GM12891 (cell line): ENCODE measurements at regions not wholly inside any gene's neighbourhood (a gene's known extent, or its start where the extent isn't known, plus 50 kb on each side); places are given as distances from the start of the nearest gene placed in this dataset.
"Not testable (repeated sequence)": the region's sequence is repeated elsewhere in the genome, so short reads cannot be mapped to it uniquely, and the experiment has no call there.

Source experiments
- DNase-seq: peaks from one replicate; pipeline ENCODE4 v3.0.0; 2011; ENCODE audit warnings: low spot score; ENCODE audit not compliant: insufficient read length
- FAIRE-seq: peaks from 2 replicates; lab custom pipeline; 2011; peaks lifted over from hg19 to GRCh38; lab: Jason Lieb, UNC
- PAX5 ChIP-seq: IDR thresholded peaks from 2 replicates; pipeline ENCODE4 v1.6.1; 2011; ENCODE audit warnings: low read length, moderate library complexity, mild to moderate bottlenecking; ENCODE audit not compliant: insufficient read depth, severe bottlenecking
- POLR2A ChIP-seq: IDR thresholded peaks from 2 replicates; pipeline ENCODE4 v1.6.1; 2011; ENCODE audit warnings: low read depth, low read length, control low read depth
- POLR2AphosphoS5 ChIP-seq: IDR thresholded peaks from 2 replicates; pipeline ENCODE4 v1.6.1; 2011; ENCODE audit warnings: low read depth, low read length, control low read depth
- POU2F2 ChIP-seq: IDR thresholded peaks from 2 replicates; pipeline ENCODE4 v1.6.1; 2011; ENCODE audit warnings: low read depth, mild to moderate bottlenecking, control low read depth, low read length, moderate library complexity
- SPI1 ChIP-seq: IDR thresholded peaks from 2 replicates; pipeline ENCODE4 v1.6.1; 2011; ENCODE audit warnings: low read depth, low read length, control low read depth
- TAF1 ChIP-seq: IDR thresholded peaks from 2 replicates; pipeline ENCODE4 v1.6.1; 2011; ENCODE audit warnings: low read depth, low read length, control low read depth

DNA sequence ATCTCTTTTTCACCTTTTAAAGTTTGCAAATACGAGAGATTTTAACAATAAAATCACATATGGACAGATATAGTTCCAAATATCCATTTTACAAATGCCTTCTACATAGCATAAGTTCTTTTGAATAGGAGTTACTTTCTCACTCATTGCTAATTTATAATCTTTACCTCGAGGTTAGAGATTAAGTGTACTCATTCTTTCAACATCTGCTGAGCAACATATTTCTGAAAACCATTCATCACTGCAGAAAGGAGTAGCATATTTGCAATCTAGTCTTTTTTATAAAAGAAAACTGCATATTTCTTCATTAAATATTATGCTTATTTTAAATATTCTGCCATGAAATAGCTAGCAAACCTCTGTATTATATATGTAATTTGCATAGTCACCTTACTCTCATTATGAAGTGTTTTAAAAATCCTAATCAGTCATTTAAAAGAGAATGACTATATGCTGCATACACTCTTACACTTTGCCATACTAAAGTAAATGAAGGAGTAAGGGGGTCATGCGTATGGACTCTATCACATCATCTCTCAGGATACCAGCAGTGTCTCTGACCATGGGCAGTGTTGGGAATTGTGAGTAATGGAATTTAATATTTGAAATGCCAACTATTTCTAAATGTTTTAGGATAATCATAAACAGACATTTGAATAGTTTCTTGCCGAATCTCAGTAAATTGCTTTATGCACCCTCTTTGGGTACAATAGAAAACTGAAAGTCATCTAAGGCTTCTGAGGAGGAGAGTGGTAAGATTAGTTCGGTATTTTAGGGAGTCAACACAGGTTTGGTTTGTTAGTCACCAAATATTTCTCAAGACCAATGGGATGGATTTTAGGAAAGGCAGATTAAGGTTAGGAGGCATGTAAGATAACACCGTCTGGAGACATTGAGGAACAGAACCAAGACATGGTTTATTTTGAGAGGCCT lies 524.8 kb upstream of the ATP2B1 start:
- DNase-seq (no peak), FAIRE-seq (no peak)
- no peak for TF ChIP-seq POLR2AphosphoS5

DNA sequence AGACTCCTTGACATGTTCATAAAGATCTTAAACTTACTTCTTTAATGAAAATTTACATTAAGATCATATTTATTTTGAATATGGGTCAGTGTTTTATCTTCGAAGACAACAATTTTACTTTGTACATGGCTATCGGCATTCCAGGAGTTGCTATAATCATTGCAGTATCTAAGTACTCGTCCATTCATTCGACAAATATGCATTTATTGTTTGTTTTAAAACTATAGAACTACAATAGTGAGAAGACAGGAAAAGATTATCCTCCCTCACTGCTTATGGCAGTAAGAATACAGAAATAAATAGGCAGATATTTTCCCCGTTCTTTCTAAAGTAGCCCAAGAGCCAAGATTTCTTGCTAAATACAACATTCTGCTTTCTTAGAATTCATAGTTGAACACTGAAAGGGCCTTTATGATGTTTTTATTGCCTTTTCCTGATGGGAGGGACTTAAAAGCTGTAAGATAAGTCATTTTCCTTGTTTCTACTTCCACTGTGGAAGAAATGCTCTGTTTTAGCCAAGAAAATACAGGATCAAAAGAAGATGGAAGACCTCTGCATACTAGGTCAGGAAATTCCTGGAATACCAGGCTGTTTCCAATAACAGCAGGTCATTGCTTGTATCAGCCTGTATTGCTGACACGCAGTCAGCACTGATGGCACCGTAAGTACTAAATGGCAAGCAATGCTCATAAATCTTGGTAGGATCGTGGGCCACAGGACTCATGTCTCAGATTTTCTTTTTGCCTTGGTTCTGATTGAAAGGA lies 521.0 kb upstream of the ATP2B1 start:
- FAIRE-seq (no peak), DNase-seq (no peak)
- TF ChIP-seq POLR2A (no peak), SPI1 (no peak), POU2F2 (no peak), PAX5 (no peak)

DNA sequence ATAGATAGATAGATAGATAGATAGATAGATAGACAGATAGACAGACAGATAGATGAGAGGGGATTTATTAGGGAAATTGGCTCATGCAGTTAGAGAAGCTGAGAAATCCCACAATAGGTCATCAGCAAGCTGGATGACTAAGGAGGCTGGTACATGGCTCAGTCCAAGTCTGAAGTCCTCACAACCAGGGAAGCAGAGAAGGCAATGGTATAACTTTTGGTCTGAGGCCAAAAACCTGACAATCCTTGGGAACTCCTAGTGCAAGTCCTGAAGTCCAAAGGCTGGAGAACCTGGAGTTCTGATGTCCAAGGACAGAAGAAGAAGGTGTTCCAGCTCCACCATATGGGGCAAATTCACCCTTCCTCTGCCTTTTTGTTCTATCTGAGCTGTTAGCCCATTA lies 517.6 kb upstream of the ATP2B1 start:
- DNase-seq (no peak), FAIRE-seq (no peak)
- TF ChIP-seq POU2F2: no peak
- no peak for TF ChIP-seq POLR2AphosphoS5
- TF ChIP-seq POLR2A: no peak
- no peak for TF ChIP-seq TAF1
- no peak for TF ChIP-seq PAX5
- no peak for TF ChIP-seq SPI1

DNA sequence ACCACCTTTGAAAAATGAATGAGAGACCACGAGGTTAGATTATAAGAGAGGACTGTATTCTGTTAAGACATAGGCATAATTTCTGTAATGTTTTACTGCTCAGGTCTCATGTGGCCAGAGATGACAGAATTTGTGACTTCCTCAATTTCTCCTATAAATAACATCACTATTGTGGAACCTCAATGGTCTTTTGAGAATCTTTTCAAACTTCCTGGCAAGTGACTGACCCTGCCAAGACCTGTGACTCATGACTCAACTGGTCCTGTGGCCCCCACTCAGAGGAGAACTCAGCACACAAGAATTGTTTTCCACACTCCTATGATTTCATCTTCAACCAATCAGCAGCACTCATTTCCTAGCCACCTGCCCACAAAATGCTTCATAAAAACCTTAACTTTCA lies 508.2 kb upstream of the ATP2B1 start:
- TF ChIP-seq SPI1: peak; percentile 55; the same call in 1 of the 2 replicates
- TF ChIP-seq PAX5: no peak
- TF ChIP-seq TAF1: no peak
- FAIRE-seq: no peak
- no peak for DNase-seq

DNA sequence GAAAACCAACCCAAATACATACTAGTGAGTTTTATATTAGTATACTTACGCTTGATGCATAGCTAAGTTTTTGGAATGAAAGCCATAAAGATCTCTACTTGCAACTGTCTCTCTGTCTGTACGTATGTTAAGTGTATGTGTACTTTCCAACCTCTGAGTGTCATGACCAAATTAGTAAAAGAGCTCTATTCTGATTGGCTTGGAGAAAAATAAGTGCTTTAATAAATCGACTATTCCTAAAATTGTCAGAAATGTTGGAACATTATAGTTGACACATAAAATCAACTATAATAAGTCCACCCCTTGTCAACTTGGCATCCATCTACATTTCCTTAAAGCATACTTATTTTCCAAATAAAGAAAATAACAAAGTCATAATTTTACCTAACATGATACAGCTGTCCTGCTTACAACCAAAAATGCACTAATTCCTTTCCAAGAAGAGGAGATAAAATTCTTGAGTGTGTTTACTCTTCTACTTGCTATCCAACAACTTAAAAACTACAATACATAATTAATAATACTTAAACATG lies 507.4 kb upstream of the ATP2B1 start:
- no peak for TF ChIP-seq POLR2A
- TF ChIP-seq PAX5: no peak
- no peak for TF ChIP-seq POLR2AphosphoS5
- TF ChIP-seq TAF1: no peak
- no peak for TF ChIP-seq SPI1
- TF ChIP-seq POU2F2: no peak
- FAIRE-seq (no peak), DNase-seq (no peak)

DNA sequence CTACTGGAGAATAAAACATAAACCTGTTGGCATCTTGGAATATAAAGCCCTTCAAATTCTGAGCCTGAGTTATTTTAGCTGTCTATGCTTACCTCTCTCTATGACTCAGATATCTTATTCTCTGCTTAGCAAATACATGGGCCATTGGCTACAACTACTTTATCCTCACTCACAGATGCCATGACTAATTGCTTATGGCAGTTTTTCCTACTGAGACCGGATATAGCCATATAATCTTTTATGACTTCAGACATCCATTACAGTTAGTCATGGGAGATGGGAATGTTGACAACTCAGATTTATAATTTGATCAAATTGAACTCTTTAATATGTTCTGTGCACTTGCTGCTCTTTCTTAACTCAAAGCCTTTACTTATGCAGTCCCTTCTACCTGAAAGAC lies 502.4 kb upstream of the ATP2B1 start:
- TF ChIP-seq POLR2AphosphoS5 (no peak), POU2F2 (no peak), POLR2A (no peak), SPI1 (no peak), TAF1 (no peak), PAX5 (no peak)
- DNase-seq (no peak), FAIRE-seq (no peak)

DNA sequence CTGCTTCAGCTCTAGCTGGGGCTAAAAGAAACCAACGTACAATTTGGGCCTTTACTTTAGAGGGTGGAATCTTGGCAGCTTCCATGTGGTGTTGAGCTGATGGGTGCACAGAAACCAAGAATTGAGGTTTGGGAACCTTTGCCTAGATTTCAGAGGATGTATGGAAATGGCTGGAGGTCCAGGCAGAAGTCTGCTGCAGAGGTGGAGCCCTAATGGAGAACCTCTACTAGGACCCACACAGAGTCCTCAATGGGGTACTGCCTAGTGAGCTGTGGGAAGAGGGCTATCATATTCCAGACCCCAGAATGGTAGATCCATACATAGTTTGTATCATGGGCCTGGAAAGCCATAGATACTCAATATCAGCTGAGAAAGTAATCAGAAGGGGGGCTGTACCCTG lies 500.4 kb upstream of the ATP2B1 start:
- no peak for FAIRE-seq
- DNase-seq: no peak

DNA sequence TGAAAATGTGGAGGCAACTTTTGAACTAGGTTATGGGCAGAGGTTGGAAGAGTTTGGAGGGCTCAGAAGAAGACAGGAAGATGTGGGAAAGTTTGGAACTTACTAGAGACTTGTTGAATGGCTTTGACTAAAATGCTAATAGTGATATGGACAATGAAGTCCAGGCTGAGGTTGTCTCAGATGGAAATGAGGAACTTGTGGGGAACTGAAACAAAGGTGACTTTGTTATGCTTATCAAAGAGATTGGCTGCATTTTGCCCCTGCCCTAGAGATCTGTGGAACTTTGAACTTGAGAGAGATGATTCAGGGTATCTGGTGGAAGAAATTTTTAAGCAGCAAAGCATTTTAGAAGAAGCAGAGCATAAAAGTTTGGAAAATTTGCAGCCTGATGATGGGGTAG lies 499.7 kb upstream of the ATP2B1 start:
- not testable (repeated sequence) for DNase-seq, FAIRE-seq

More for the DNA sequence above, 500.4 kb upstream of the ATP2B1 start:
- TF ChIP-seq POU2F2 (no peak), TAF1 (no peak), PAX5 (no peak)

DNA sequence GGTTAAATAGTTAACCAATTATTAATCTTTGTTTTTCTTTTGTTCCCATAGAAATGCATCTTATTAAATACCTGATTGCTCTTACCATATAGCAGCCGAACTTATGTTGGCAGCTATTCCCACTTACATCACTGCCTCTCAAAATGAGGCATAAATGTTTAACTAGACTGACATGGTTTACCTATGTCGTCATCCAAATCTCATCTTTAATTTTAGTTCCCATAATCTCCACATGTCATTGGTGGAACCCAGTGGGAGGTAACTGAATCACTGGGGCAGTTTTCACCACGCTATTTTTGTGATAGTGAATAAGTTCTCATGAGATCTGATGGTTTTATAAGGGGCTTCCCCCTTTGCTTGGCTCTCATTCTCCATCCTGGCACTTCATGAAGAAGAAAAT lies 499.2 kb upstream of the ATP2B1 start:
- DNase-seq (no peak), FAIRE-seq (no peak)
- TF ChIP-seq POLR2AphosphoS5 (no peak), POU2F2 (no peak), SPI1 (no peak), POLR2A (no peak), PAX5 (no peak), TAF1 (no peak)

DNA sequence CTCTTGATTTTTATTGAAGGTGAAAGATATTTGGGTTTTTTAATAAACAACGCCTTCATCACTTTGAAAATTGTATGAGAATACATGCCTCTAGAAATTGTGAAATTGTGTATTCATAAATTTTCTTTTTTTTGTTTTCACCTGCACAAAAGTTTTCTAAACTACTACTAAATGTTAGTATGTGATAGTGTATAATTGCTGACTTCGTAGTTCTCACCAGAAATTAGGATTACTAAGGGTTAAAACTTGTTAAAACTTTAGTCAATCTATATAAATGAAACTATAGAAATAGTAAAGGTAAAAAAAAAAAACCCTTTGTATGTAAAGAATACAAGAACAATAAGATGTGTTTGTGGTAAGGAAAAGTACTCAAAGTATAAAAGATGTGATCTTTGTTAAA lies 496.5 kb upstream of the ATP2B1 start:
- FAIRE-seq: no peak

More for the DNA sequence above, 496.5 kb upstream of the ATP2B1 start:
- TF ChIP-seq POLR2AphosphoS5 (no peak), PAX5 (no peak), POU2F2 (no peak), SPI1 (no peak), POLR2A (no peak), TAF1 (no peak)
- DNase-seq: no peak
